ENCODE measurements at regions not wholly inside any gene's neighbourhood (a gene's known extent, or its start where the extent isn't known, plus 50 kb on each side); places are given as distances from the start of the nearest gene placed in this dataset.

DNA sequence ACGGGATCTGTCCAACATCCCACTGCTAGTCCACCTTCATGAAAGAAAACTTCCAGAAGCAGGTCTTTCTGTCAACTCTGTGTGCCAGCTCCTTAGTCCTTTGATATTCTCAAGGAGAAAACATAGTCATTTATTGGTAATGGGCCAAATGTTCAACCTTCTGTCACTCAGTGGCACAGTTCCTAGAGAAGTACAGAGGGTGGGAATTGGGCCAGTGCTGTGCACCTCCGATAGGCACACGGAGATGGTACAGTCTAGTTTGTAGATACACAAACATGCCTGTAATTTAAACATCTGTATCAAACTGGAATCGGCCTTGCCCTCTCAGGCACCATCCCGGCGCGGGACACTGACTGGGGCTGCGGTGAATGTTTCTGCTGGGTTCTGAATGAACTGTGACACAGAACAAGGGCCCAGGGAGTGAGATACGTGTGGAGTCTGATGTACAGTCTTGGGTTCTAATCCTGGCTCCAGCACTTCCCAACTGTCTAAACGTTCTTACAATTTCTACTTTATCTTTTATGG is 213.9 kb upstream of the SHH start:
- H3K9me3 ChIP-seq (ENCODE audit: control insufficient read depth, low read length): no peaks in the 10 kb centered on the region
- WGBS, 2 donors: 82 to 85% methylated on average over 10 of the region's 10 CpGs
- ATAC-seq (ENCODE audit: low FRiP score) (no peak), DNase-seq (no peak)
- H3K4me1 ChIP-seq (ENCODE audit: control insufficient read depth in 1 of 2, insufficient read depth in 2 of 2, low read length in 2 of 2): no peaks in the 10 kb centered on the region
- H3K36me3 ChIP-seq (ENCODE audit: control insufficient read depth in 1 of 2, insufficient read depth in 2 of 2, low read length in 1 of 2): no peaks in the 10 kb centered on the region
- H3K27ac ChIP-seq (ENCODE audit: low read depth in 1 of 2, low read length in 2 of 2): no peak overlapping the region
- H3K27me3 ChIP-seq (ENCODE audit: control insufficient read depth in 1 of 2, insufficient read depth in 2 of 2, low read length in 1 of 2): no peaks in the 10 kb centered on the region
- intact Hi-C loops (cut with DNase I): no loop called here
- H3K4me3 ChIP-seq (ENCODE audit: low read length in 2 of 2): no peak overlapping the region

DNA sequence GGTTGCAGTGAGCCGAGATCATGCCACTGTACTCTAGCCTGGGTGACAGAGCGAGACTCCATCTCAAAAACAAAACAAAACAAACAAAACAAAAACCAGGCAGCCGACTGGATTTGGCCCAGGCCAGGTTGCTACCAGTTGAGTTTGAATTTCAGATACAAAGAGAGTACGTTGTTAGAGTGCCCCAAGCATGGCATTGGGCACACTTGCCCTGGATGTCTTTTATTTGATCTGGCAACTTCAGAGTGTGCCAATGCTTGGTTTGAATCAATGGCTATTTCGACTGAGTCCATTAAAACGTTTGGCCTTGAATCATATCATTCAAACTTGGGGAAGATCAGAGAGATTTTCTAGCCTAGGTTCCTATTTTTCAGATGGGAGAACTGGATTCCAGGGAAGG is 213.4 kb upstream of the SHH start:
- no peak overlapping the region for H3K27ac ChIP-seq (ENCODE audit: low read depth in 1 of 2, low read length in 2 of 2)
- no peak overlapping the region for H3K4me3 ChIP-seq (ENCODE audit: low read length in 2 of 2)
- H3K27me3 ChIP-seq (ENCODE audit: control insufficient read depth in 1 of 2, insufficient read depth in 2 of 2, low read length in 1 of 2): no peaks in the 10 kb centered on the region
- intact Hi-C loops (cut with DNase I): no loop called here
- no peaks in the 10 kb centered on the region for H3K4me1 ChIP-seq (ENCODE audit: control insufficient read depth in 1 of 2, insufficient read depth in 2 of 2, low read length in 2 of 2)
- H3K36me3 ChIP-seq (ENCODE audit: control insufficient read depth in 1 of 2, insufficient read depth in 2 of 2, low read length in 1 of 2): no peaks in the 10 kb centered on the region
- H3K9me3 ChIP-seq (ENCODE audit: control insufficient read depth, low read length): no peaks in the 10 kb centered on the region
- ATAC-seq (ENCODE audit: low FRiP score) (no peak), DNase-seq (no peak)
- 77% methylated on average over 6 of the region's 6 CpGs for WGBS, 2 donors

GRCh38 chr7:156024201-156024600 is 211.9 kb upstream of the SHH start:
- no peak overlapping the region for H3K27ac ChIP-seq (ENCODE audit: low read depth in 1 of 2, low read length in 2 of 2)
- H3K36me3 ChIP-seq (ENCODE audit: control insufficient read depth in 1 of 2, insufficient read depth in 2 of 2, low read length in 1 of 2): no peaks in the 10 kb centered on the region
- WGBS, 2 donors: 73 to 80% methylated on average over 7 of the region's 7 CpGs
- no peaks in the 10 kb centered on the region for H3K27me3 ChIP-seq (ENCODE audit: control insufficient read depth in 1 of 2, insufficient read depth in 2 of 2, low read length in 1 of 2)
- intact Hi-C loops (cut with DNase I): no loop called here
- peaks cover 2% of the 10 kb centered on the region for H3K9me3 ChIP-seq (ENCODE audit: control insufficient read depth, low read length)
- H3K4me1 ChIP-seq (ENCODE audit: control insufficient read depth in 1 of 2, insufficient read depth in 2 of 2, low read length in 2 of 2): no peaks in the 10 kb centered on the region
- no peak overlapping the region for H3K4me3 ChIP-seq (ENCODE audit: low read length in 2 of 2)
- no peak for ATAC-seq (ENCODE audit: low FRiP score)
- DNase-seq: no peak

DNA sequence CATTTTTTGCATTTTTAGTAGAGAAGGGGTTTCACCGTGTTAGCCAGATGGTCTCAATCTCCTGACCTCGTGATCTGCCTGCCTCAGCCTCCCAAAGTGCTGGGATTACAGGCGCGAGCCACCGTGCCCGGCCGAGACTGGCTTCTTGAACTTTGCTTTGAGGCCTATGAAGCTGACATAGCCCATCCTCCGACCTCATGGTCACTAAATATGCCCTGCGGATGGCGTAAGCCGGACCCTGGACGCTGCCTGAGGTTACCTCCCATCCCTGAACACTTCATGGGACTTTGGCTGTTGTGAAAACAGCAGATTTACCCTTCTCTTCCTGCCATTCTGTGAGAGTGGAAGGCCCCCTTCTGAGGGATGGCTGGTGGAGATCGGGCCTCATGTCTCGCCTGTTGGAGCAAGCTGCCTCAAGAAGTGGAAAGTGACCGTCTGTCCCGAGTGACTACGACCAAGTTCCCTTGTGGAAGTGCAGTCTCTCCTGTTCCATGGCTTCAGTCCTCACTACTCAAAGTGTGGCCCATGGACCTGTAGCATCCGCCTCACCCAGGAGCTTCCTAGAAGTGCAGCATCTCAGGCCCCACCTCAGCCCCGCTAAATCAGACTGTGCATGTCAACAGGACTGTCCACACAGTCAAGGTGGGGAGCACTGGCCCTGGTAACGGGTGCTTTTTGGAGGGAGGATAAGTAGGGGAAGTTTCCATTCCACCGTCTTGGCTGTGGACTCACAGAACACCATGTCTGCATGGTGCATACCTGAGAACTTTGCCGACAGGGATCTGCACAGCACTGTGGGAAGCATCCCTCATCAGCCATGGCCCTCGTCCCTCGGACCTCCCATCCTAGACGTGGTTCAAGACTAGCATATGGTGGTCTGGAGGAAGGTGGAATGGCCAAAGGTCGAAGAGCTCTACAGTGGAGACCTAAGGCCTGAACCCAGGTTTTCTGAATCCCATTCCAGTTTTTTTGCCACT is 210.5 kb upstream of the SHH start:
- Histone ChIP-seq H3K36me3 (ENCODE audit: control insufficient read depth in 1 of 2, insufficient read depth in 2 of 2, low read length in 1 of 2) (no peaks in the 10 kb centered on the region), H3K4me1 (ENCODE audit: control insufficient read depth in 1 of 2, insufficient read depth in 2 of 2, low read length in 2 of 2) (no peaks in the 10 kb centered on the region), H3K4me3 (ENCODE audit: low read length in 2 of 2) (no peak overlapping the region), H3K27me3 (ENCODE audit: control insufficient read depth in 1 of 2, insufficient read depth in 2 of 2, low read length in 1 of 2) (no peaks in the 10 kb centered on the region), H3K9me3 (ENCODE audit: control insufficient read depth, low read length) (peaks cover 4% of the 10 kb centered on the region), H3K27ac (ENCODE audit: low read depth in 1 of 2, low read length in 2 of 2) (no peak overlapping the region)
- no peak for ATAC-seq (ENCODE audit: low FRiP score)
- peak in 1 of 2 donors; percentile 35 for DNase-seq
- intact Hi-C loops (cut with DNase I): no loop called here
- 85 to 86% methylated on average over 26 of the region's 26 CpGs for WGBS, 2 donors

- no peak overlapping the region for H3K4me3 ChIP-seq (ENCODE audit: low read length in 2 of 2)
- H3K9me3 ChIP-seq (ENCODE audit: control insufficient read depth, low read length): peaks cover 4% of the 10 kb centered on the region
- intact Hi-C loops (cut with DNase I): no loop called here
- H3K27me3 ChIP-seq (ENCODE audit: control insufficient read depth in 1 of 2, insufficient read depth in 2 of 2, low read length in 1 of 2): no peaks in the 10 kb centered on the region
- no peaks in the 10 kb centered on the region for H3K36me3 ChIP-seq (ENCODE audit: control insufficient read depth in 1 of 2, insufficient read depth in 2 of 2, low read length in 1 of 2)
- 71 to 80% methylated on average over 9 of the region's 9 CpGs for WGBS, 2 donors
- no peak overlapping the region for H3K27ac ChIP-seq (ENCODE audit: low read depth in 1 of 2, low read length in 2 of 2)
- no peaks in the 10 kb centered on the region for H3K4me1 ChIP-seq (ENCODE audit: control insufficient read depth in 1 of 2, insufficient read depth in 2 of 2, low read length in 2 of 2)
- no peak for ATAC-seq (ENCODE audit: low FRiP score)
- peak in 1 of 2 donors; percentile 36 for DNase-seq
Observed at GRCh38 chr7:156021471-156021870, 209.2 kb upstream of the SHH start.

- Histone ChIP-seq H3K9me3 (ENCODE audit: control insufficient read depth, low read length) (peaks cover 4% of the 10 kb centered on the region), H3K36me3 (ENCODE audit: control insufficient read depth in 1 of 2, insufficient read depth in 2 of 2, low read length in 1 of 2) (no peaks in the 10 kb centered on the region), H3K27ac (ENCODE audit: low read depth in 1 of 2, low read length in 2 of 2) (no peak overlapping the region), H3K27me3 (ENCODE audit: control insufficient read depth in 1 of 2, insufficient read depth in 2 of 2, low read length in 1 of 2) (no peaks in the 10 kb centered on the region), H3K4me1 (ENCODE audit: control insufficient read depth in 1 of 2, insufficient read depth in 2 of 2, low read length in 2 of 2) (no peaks in the 10 kb centered on the region), H3K4me3 (ENCODE audit: low read length in 2 of 2) (no peak overlapping the region)
- DNase-seq (no peak), ATAC-seq (ENCODE audit: low FRiP score) (no peak)
- 66 to 72% methylated on average over 5 of the region's 5 CpGs for WGBS, 2 donors
- intact Hi-C loops (cut with DNase I): no loop called here
Observed at GRCh38 chr7:156020566-156020965, 208.3 kb upstream of the SHH start.

- Histone ChIP-seq H3K9me3 (ENCODE audit: control insufficient read depth, low read length) (peaks cover 4% of the 10 kb centered on the region), H3K4me3 (ENCODE audit: low read length in 2 of 2) (no peak overlapping the region), H3K36me3 (ENCODE audit: control insufficient read depth in 1 of 2, insufficient read depth in 2 of 2, low read length in 1 of 2) (no peaks in the 10 kb centered on the region), H3K27ac (ENCODE audit: low read depth in 1 of 2, low read length in 2 of 2) (no peak overlapping the region), H3K4me1 (ENCODE audit: control insufficient read depth in 1 of 2, insufficient read depth in 2 of 2, low read length in 2 of 2) (no peaks in the 10 kb centered on the region), H3K27me3 (ENCODE audit: control insufficient read depth in 1 of 2, insufficient read depth in 2 of 2, low read length in 1 of 2) (no peaks in the 10 kb centered on the region)
- DNase-seq (peak in 1 of 2 donors; percentile 51), ATAC-seq (ENCODE audit: low FRiP score) (no peak)
- intact Hi-C loops (cut with DNase I): no loop called here
- WGBS, 2 donors: 85 to 90% methylated on average over 13 of the region's 13 CpGs
Observed at GRCh38 chr7:156019776-156020565, 207.7 kb upstream of the SHH start.

- ATAC-seq (ENCODE audit: low FRiP score) (no peak), DNase-seq (peak in 1 of 2 donors; percentile 21)
- intact Hi-C loops (cut with DNase I): no loop called here
- Histone ChIP-seq H3K27me3 (ENCODE audit: control insufficient read depth in 1 of 2, insufficient read depth in 2 of 2, low read length in 1 of 2) (no peaks in the 10 kb centered on the region), H3K36me3 (ENCODE audit: control insufficient read depth in 1 of 2, insufficient read depth in 2 of 2, low read length in 1 of 2) (no peaks in the 10 kb centered on the region), H3K27ac (ENCODE audit: low read depth in 1 of 2, low read length in 2 of 2) (no peak overlapping the region), H3K9me3 (ENCODE audit: control insufficient read depth, low read length) (peaks cover 4% of the 10 kb centered on the region), H3K4me3 (ENCODE audit: low read length in 2 of 2) (no peak overlapping the region), H3K4me1 (ENCODE audit: control insufficient read depth in 1 of 2, insufficient read depth in 2 of 2, low read length in 2 of 2) (no peaks in the 10 kb centered on the region)
- WGBS, 2 donors: 90 to 92% methylated on average over 7 of the region's 7 CpGs
Observed at GRCh38 chr7:156019308-156019707, 207.0 kb upstream of the SHH start.
